Keratinocyte (primary cell): ENCODE measurements at regions not wholly inside any gene's neighbourhood (a gene's known extent, or its start where the extent isn't known, plus 50 kb on each side); places are given as distances from the start of the nearest gene placed in this dataset.

Experiments used
- DNase-seq: peaks from one replicate; pipeline ENCODE4 v3.0.0-alpha.2; 2011; ENCODE audit warnings: low read depth, missing footprints, low spot score
- FAIRE-seq: peaks from 2 replicates; lab custom pipeline; 2011; peaks lifted over from hg19 to GRCh38; lab: Jason Lieb, UNC
- H2AFZ ChIP-seq: 2 replicates; pipeline ENCODE4 v1.6.0; 2012; ENCODE audit warnings: low read length, control low read depth, inconsistent platforms; ENCODE audit not compliant: control insufficient read depth
- H3K27ac ChIP-seq: 2 replicates; pipeline ENCODE4 v1.5.1; 2011; ENCODE audit warnings: low read length; ENCODE audit not compliant: control insufficient read depth, insufficient read depth
- H3K27me3 ChIP-seq: 3 replicates; pipeline ENCODE4 v1.6.0; 2011; ENCODE audit warnings: low read length; ENCODE audit not compliant: control insufficient read depth, insufficient read depth; ENCODE audit errors: extremely low read depth
- H3K36me3 ChIP-seq, 2 experiments: 2 replicates in 1 of 2; 3 replicates in 1 of 2; pipeline ENCODE4 v1.5.1; 2011; ENCODE audit warnings: low read length in 2 of 2, mild to moderate bottlenecking in 1 of 2; ENCODE audit not compliant: control insufficient read depth in 2 of 2, insufficient read depth in 2 of 2; ENCODE audit errors: extremely low read depth in 1 of 2
- H3K4me1 ChIP-seq: 3 replicates; pipeline ENCODE4 v1.5.1; 2011; ENCODE audit warnings: low read length; ENCODE audit not compliant: control insufficient read depth, insufficient read depth; ENCODE audit errors: extremely low read depth
- H3K4me2 ChIP-seq: 3 replicates; pipeline ENCODE4 v1.6.0; 2011; ENCODE audit warnings: low read depth, low read length; ENCODE audit not compliant: control insufficient read depth, insufficient read depth; ENCODE audit errors: extremely low read depth
- H3K4me3 ChIP-seq, 3 experiments: fragments of 200-600 bp in 1 of 3; sonication (generic) in 1 of 3; 2 replicates in 2 of 3; 3 replicates in 1 of 3; pipeline ENCODE4 v1.5.1; 2011 to 2016; ENCODE audit warnings: low read length in 3 of 3, mild to moderate bottlenecking in 3 of 3, control low read depth in 2 of 3, inconsistent platforms in 1 of 3, low read depth in 1 of 3, mixed read lengths in 1 of 3, mixed run types in 1 of 3, moderate library complexity in 1 of 3; ENCODE audit not compliant: control insufficient read depth in 2 of 3, insufficient read depth in 2 of 3; ENCODE audit errors: extremely low read depth in 1 of 3
- H3K79me2 ChIP-seq: 2 replicates; pipeline ENCODE4 v1.6.0; 2012; ENCODE audit warnings: low read length; ENCODE audit not compliant: control insufficient read depth, insufficient read depth
- H3K9ac ChIP-seq: 3 replicates; pipeline ENCODE4 v1.6.0; 2011; ENCODE audit warnings: low read length; ENCODE audit not compliant: control insufficient read depth, insufficient read depth; ENCODE audit errors: extremely low read depth
- H3K9me1 ChIP-seq: 3 replicates; pipeline ENCODE4 v1.6.0; 2011; ENCODE audit warnings: low read length; ENCODE audit not compliant: control insufficient read depth, insufficient read depth; ENCODE audit errors: extremely low read depth
- H3K9me3 ChIP-seq: 2 replicates; pipeline ENCODE4 v1.5.1; 2012; ENCODE audit warnings: low read depth, low read length; ENCODE audit not compliant: control insufficient read depth
- H4K20me1 ChIP-seq: 3 replicates; pipeline ENCODE4 v1.6.0; 2011; ENCODE audit warnings: low read length; ENCODE audit not compliant: control insufficient read depth, insufficient read depth; ENCODE audit errors: extremely low read depth
- EZH2 ChIP-seq: IDR thresholded peaks from one replicate; pipeline ENCODE4 v1.6.1; 2012; ENCODE audit warnings: inconsistent platforms, mild to moderate bottlenecking, low read length, moderate library complexity
- dilution Hi-C: fragments of 300-500 bp; cut with MboI; formaldehyde crosslinking; loops from one replicate; pipeline ENCODE4 v1.7.0; 2020; ENCODE audit warnings: low sequenced_read_pairs; ENCODE audit not compliant: extremely low pct_ligation_motif_present
- TF ChIP-seq, protein P1 (sequence below), 3 experiments: IDR thresholded peaks in 1 of 3; conservative IDR thresholded peaks in 1 of 3; optimal IDR thresholded peaks in 1 of 3; 2 replicates in 2 of 3; 3 replicates in 1 of 3; pipeline versions ENCODE3 to v1.5.1; 2011; ENCODE audit warnings: low read length in 3 of 3, mild to moderate bottlenecking in 3 of 3, moderate library complexity in 2 of 3, control low read depth in 1 of 3, inconsistent platforms in 1 of 3; ENCODE audit not compliant: insufficient read depth in 2 of 3; ENCODE audit errors: extremely low read depth in 1 of 3

DNA sequence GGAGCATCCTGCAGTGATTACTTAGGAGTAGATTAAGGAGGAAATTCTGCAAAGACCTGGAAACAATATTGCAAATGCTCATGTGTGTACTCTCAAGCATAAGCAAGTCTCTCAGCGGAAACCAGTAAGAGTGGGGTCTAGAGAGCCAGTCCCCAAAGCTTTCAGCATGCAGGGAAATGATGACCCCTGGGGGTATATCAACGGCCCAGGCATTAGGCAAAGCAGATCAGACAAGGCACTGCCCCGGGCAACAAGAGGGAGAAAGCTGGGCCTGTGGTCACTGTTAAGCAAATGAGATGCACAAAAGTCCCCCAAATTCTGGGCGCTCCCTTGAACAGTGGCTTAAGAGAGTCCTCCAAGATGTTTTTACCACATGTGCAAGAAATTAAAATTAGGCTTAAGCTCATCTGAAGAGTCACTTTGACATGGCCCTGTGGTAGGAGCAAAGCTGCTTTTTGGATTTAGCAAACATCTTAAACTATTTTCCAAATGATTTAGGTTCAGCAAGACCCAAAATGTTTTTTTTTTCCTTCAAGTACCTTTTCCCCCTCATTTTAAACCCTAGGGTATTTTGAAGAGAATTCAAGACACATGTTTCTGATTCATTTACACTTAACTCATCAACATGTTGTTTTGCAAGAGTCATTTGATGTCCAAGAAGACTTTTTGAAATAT, 457.1 kb upstream of the TBX3 start:
- Histone ChIP-seq H4K20me1 (no peaks in the 10 kb centered on the region), H3K79me2 (no peaks in the 10 kb centered on the region), H3K27me3 (no peaks in the 10 kb centered on the region), H3K4me1 (peaks cover 5% of the 10 kb centered on the region), H3K4me3 (no peak overlapping the region), H3K36me3 (no peaks in the 10 kb centered on the region), H3K9me1 (no peaks in the 10 kb centered on the region), H2AFZ (no peak overlapping the region), H3K9me3 (no peaks in the 10 kb centered on the region), H3K27ac (no peak overlapping the region), H3K9ac (no peak overlapping the region), H3K4me2 (no peak overlapping the region)
- DNase-seq (no peak), FAIRE-seq (no peak)
- TF ChIP-seq, protein P1, sequence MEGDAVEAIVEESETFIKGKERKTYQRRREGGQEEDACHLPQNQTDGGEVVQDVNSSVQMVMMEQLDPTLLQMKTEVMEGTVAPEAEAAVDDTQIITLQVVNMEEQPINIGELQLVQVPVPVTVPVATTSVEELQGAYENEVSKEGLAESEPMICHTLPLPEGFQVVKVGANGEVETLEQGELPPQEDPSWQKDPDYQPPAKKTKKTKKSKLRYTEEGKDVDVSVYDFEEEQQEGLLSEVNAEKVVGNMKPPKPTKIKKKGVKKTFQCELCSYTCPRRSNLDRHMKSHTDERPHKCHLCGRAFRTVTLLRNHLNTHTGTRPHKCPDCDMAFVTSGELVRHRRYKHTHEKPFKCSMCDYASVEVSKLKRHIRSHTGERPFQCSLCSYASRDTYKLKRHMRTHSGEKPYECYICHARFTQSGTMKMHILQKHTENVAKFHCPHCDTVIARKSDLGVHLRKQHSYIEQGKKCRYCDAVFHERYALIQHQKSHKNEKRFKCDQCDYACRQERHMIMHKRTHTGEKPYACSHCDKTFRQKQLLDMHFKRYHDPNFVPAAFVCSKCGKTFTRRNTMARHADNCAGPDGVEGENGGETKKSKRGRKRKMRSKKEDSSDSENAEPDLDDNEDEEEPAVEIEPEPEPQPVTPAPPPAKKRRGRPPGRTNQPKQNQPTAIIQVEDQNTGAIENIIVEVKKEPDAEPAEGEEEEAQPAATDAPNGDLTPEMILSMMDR (optimal IDR thresholded peaks at IDR 0.05 in 1 of 3, IDR thresholded peaks at IDR 0.05 in 1 of 3, conservative IDR thresholded peaks at IDR 0.05 in 1 of 3; ENCODE audit: extremely low read depth in 1 of 3, insufficient read depth in 2 of 3, low read length in 3 of 3): no peak
- no peak for TF ChIP-seq EZH2
- dilution Hi-C loops: no loop called here

DNA sequence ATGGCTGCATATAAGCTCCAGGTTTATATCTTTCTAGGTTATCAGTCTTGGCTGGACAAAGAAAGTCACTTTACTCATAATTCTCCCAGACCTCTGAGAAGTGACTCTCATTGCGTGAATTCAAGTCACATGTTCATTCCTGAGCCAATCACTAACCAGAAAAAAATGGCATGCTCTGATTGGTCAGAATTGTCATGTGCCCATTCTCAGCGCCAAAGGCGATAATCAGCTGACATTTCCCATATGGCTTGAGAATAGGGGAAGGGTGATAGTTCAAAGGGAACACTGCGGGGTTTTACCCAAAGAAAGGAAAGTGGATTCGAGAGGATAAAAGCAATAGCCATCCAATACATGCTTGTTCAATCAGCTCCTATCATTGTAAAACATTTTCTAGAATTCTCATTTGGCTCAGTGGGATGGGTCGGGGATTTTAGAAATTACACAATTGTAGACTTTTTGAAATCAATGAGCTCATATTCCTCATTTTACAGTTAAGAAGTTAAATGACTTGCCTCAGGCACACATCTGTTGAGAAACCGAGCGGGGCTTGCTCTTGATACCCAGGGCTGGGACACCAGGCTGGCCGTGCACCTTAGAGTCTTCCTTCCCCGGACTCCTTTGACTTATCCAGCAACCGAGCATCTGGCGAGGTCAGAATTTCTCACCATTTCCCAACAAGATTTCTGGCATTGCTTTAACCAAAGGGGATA, 454.0 kb upstream of the TBX3 start:
- Histone ChIP-seq H3K27ac (no peak overlapping the region), H3K27me3 (no peaks in the 10 kb centered on the region)
- no peak for TF ChIP-seq EZH2
- TF ChIP-seq, protein P1 (optimal IDR thresholded peaks at IDR 0.05 in 1 of 3, IDR thresholded peaks at IDR 0.05 in 1 of 3, conservative IDR thresholded peaks at IDR 0.05 in 1 of 3; ENCODE audit: extremely low read depth in 1 of 3, insufficient read depth in 2 of 3, low read length in 3 of 3): no peak

More for the DNA sequence above, 454.0 kb upstream of the TBX3 start:
- Histone ChIP-seq H3K36me3 (no peaks in the 10 kb centered on the region), H4K20me1 (no peaks in the 10 kb centered on the region), H3K4me3 (no peak overlapping the region), H3K79me2 (no peaks in the 10 kb centered on the region), H2AFZ (no peak overlapping the region), H3K4me1 (no peaks in the 10 kb centered on the region), H3K9me1 (no peaks in the 10 kb centered on the region), H3K4me2 (no peak overlapping the region), H3K9ac (no peak overlapping the region), H3K9me3 (no peaks in the 10 kb centered on the region)
- peak; percentile 32 for FAIRE-seq
- no peak for DNase-seq
- dilution Hi-C loops: no loop called here
